AG10803 (cell line): ENCODE measurements at regions not wholly inside any gene's neighbourhood (a gene's known extent, or its start where the extent isn't known, plus 50 kb on each side); places are given as distances from the start of the nearest gene placed in this dataset.

Experiments
- DNase-seq: peaks from one replicate; pipeline ENCODE4 v3.0.0; 2010; ENCODE audit warnings: low read depth
- H3K4me3 ChIP-seq: 2 replicates; pipeline ENCODE4 v1.5.1; 2011; ENCODE audit warnings: mild to moderate bottlenecking, low read length, control low read depth
- CTCF ChIP-seq: conservative IDR thresholded peaks from 2 replicates; pipeline ENCODE4 v1.5.1; 2011; ENCODE audit warnings: mild to moderate bottlenecking, low read length, control low read depth, inconsistent platforms

- DNase-seq, result no peak
- H3K4me3 ChIP-seq, result no peak overlapping the region
- TF ChIP-seq CTCF, result no peak
Observed at GRCh38 chr10:131517781-131518180, 206.3 kb upstream of the TCERG1L start.

GRCh38 chr10:131519723-131520605, 208.4 kb upstream of the TCERG1L start:
- no peak for DNase-seq
- TF ChIP-seq CTCF, result no peak
- H3K4me3 ChIP-seq, result no peak overlapping the region

- no peak for DNase-seq
- H3K4me3 ChIP-seq, result no peak overlapping the region
- no peak for TF ChIP-seq CTCF
Observed at GRCh38 chr10:131531265-131532190, 220.0 kb upstream of the TCERG1L start.

- DNase-seq, result no peak
- TF ChIP-seq CTCF, result no peak
- H3K4me3 ChIP-seq, result no peak overlapping the region
Observed at GRCh38 chr10:131532291-131532690, 220.8 kb upstream of the TCERG1L start.

- no peak for TF ChIP-seq CTCF
- no peak overlapping the region for H3K4me3 ChIP-seq
- no peak for DNase-seq
Observed at GRCh38 chr10:131532745-131533341, 221.3 kb upstream of the TCERG1L start.

- no peak overlapping the region for H3K4me3 ChIP-seq
- TF ChIP-seq CTCF, result no peak
- DNase-seq, result no peak
Observed at GRCh38 chr10:131533846-131534526, 222.5 kb upstream of the TCERG1L start.
